ENCODE measurements at regions not wholly inside any gene's neighbourhood (a gene's known extent, or its start where the extent isn't known, plus 50 kb on each side); places are given as distances from the start of the nearest gene placed in this dataset.

GRCh38 chr17:79415365-79415764 is 195.5 kb downstream of the RBFOX3 start:
- intact Hi-C loops (cut with DNase I; ENCODE audit: low total_unique reads), result no loop called here
- no peak overlapping the region for H3K4me3 ChIP-seq
- H3K9me3 ChIP-seq, result no peaks in the 10 kb centered on the region
- H3K27ac ChIP-seq, result no peak overlapping the region
- DNase-seq, result no peak
- H3K27me3 ChIP-seq, result peaks cover 0 to 81% of the 10 kb centered on the region in 2 donors
- peaks cover 0 to 12% (median 2%) of the 10 kb centered on the region in 4 donors for H3K4me1 ChIP-seq
- TF ChIP-seq CTCF (IDR thresholded peaks at IDR 0.05), result no peak
- H3K36me3 ChIP-seq, result no peaks in the 10 kb centered on the region

- DNase-seq, result no peak
- no peaks in the 10 kb centered on the region for H3K9me3 ChIP-seq
- intact Hi-C loops (cut with DNase I; ENCODE audit: low total_unique reads), result no loop called here
- no peak overlapping the region for H3K4me3 ChIP-seq
- TF ChIP-seq CTCF (IDR thresholded peaks at IDR 0.05), result no peak
- no peak overlapping the region for H3K27ac ChIP-seq
- H3K4me1 ChIP-seq, result peaks cover 0 to 10% (median 0%) of the 10 kb centered on the region in 4 donors
- H3K36me3 ChIP-seq, result no peaks in the 10 kb centered on the region
- peaks cover 0 to 85% of the 10 kb centered on the region in 2 donors for H3K27me3 ChIP-seq
These were observed 196.0 kb downstream of the RBFOX3 start for GRCh38 chr17:79414793-79415211.

- Histone ChIP-seq H3K4me1 (peaks cover 0 to 10% (median 0%) of the 10 kb centered on the region in 4 donors), H3K27me3 (peaks cover 0 to 87% of the 10 kb centered on the region in 2 donors), H3K36me3 (no peaks in the 10 kb centered on the region), H3K9me3 (no peaks in the 10 kb centered on the region), H3K4me3 (no peak overlapping the region), H3K27ac (no peak overlapping the region)
- no peak for TF ChIP-seq CTCF (IDR thresholded peaks at IDR 0.05)
- intact Hi-C loops (cut with DNase I; ENCODE audit: low total_unique reads), result no loop called here
- no peak for DNase-seq
These were observed 196.6 kb downstream of the RBFOX3 start for GRCh38 chr17:79414063-79414792.

- DNase-seq, result no peak
- H3K27me3 ChIP-seq, result peaks cover 0 to 85% of the 10 kb centered on the region in 2 donors
- no peak overlapping the region for H3K4me3 ChIP-seq
- H3K27ac ChIP-seq, result no peak overlapping the region
- no peak for TF ChIP-seq CTCF (IDR thresholded peaks at IDR 0.05)
- intact Hi-C loops (cut with DNase I; ENCODE audit: low total_unique reads), result no loop called here
- H3K36me3 ChIP-seq, result no peaks in the 10 kb centered on the region
- H3K9me3 ChIP-seq, result no peaks in the 10 kb centered on the region
- H3K4me1 ChIP-seq, result peaks cover 0 to 10% (median 0%) of the 10 kb centered on the region in 4 donors
These were observed 197.2 kb downstream of the RBFOX3 start for GRCh38 chr17:79413611-79414010.

- DNase-seq, result no peak
- intact Hi-C loops (cut with DNase I; ENCODE audit: low total_unique reads), result no loop called here
- Histone ChIP-seq H3K4me3 (no peak overlapping the region), H3K36me3 (no peaks in the 10 kb centered on the region), H3K4me1 (peaks cover 0 to 10% (median 0%) of the 10 kb centered on the region in 4 donors), H3K27ac (no peak overlapping the region), H3K27me3 (peaks cover 0 to 85% of the 10 kb centered on the region in 2 donors), H3K9me3 (no peaks in the 10 kb centered on the region)
- no peak for TF ChIP-seq CTCF (IDR thresholded peaks at IDR 0.05)
These were observed 197.9 kb downstream of the RBFOX3 start for GRCh38 chr17:79412886-79413390.
